Karpas-422 (cell line): ENCODE measurements at regions not wholly inside any gene's neighbourhood (a gene's known extent, or its start where the extent isn't known, plus 50 kb on each side); places are given as distances from the start of the nearest gene placed in this dataset.

ENCODE experiments used
- DNase-seq: peaks from one replicate; pipeline ENCODE4 v3.0.0-alpha.2; 2015
- H2AFZ ChIP-seq: fragments of 200-600 bp; sonication (generic); 2 replicates; pipeline ENCODE4 v1.6.1; 2014; ENCODE audit warnings: antibody characterized with exemption, low read length, mixed read lengths
- H3K27ac ChIP-seq: fragments of 200-600 bp; sonication (generic); 2 replicates; pipeline ENCODE4 v1.5.1; 2014; ENCODE audit warnings: mild to moderate bottlenecking, low read length, moderate library complexity
- H3K27me3 ChIP-seq: fragments of 200-600 bp; sonication (generic); 2 replicates; pipeline ENCODE4 v1.6.1; 2014; ENCODE audit warnings: low read length, mixed read lengths
- H3K36me3 ChIP-seq: fragments of 200-600 bp; sonication (generic); 2 replicates; pipeline ENCODE4 v1.6.1; 2014; ENCODE audit warnings: low read length, mixed read lengths; ENCODE audit not compliant: insufficient read depth
- H3K4me1 ChIP-seq: fragments of 200-600 bp; sonication (generic); 2 replicates; pipeline ENCODE4 v1.6.1; 2014; ENCODE audit warnings: mild to moderate bottlenecking, low read length, mixed read lengths
- H3K4me2 ChIP-seq: fragments of 200-600 bp; sonication (generic); 2 replicates; pipeline ENCODE4 v1.6.1; 2014; ENCODE audit warnings: low read length, low read depth, mild to moderate bottlenecking; ENCODE audit not compliant: poor library complexity, severe bottlenecking
- H3K4me3 ChIP-seq: fragments of 200-600 bp; sonication (generic); 2 replicates; pipeline ENCODE4 v1.5.1; 2014; ENCODE audit warnings: mild to moderate bottlenecking, antibody characterized with exemption, low read length, mixed read lengths
- H3K79me2 ChIP-seq: fragments of 200-600 bp; sonication (generic); 2 replicates; pipeline ENCODE4 v1.6.1; 2014; ENCODE audit warnings: mild to moderate bottlenecking, low read length, mixed read lengths
- H3K9ac ChIP-seq: fragments of 200-600 bp; sonication (generic); 2 replicates; pipeline ENCODE4 v1.6.0; 2014; ENCODE audit warnings: low read length
- H3K9me2 ChIP-seq: fragments of 200-600 bp; sonication (generic), shearing (Covaris generic); replicated peaks from 2 replicates; pipeline ENCODE4 v1.6.0; 2014; ENCODE audit warnings: mild to moderate bottlenecking, low read length, moderate library complexity; ENCODE audit not compliant: insufficient read depth
- H3K9me3 ChIP-seq: fragments of 300-700, 200-600 bp; sonication (generic); 2 replicates; pipeline ENCODE4 v1.6.1; 2014; ENCODE audit warnings: low read length, mixed read lengths
- H4K20me1 ChIP-seq: fragments of 200-600 bp; sonication (generic); 2 replicates; pipeline ENCODE4 v1.6.1; 2014; ENCODE audit warnings: mild to moderate bottlenecking, antibody characterized with exemption, low read length, low read depth; ENCODE audit not compliant: insufficient read depth

DNA sequence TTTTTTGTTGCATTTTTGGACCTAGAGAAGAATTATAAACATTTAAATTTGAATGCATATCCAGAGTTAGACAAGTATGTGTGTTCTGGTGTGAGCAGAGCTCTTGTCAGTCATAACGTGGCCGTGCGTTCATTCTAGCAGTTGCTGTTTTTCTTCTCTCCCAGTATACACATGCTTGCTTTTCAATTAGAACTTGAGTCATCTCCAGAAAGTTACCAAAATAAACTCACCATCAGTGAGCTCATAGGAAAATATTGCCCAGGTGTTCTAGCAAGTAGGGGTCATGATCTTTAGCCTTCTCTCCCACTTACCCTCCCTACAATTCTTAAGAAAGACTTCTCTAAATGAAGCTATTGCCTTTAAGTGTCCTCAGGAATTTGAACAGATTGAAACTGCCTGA is 247.5 kb upstream of the TUT7 start:
- Histone ChIP-seq H3K4me2 (no peak overlapping the region), H2AFZ (no peak overlapping the region), H3K27me3 (no peaks in the 10 kb centered on the region), H3K27ac (no peak overlapping the region), H4K20me1 (no peaks in the 10 kb centered on the region), H3K9me2 (no peaks in the 10 kb centered on the region), H3K4me3 (no peak overlapping the region), H3K36me3 (no peaks in the 10 kb centered on the region), H3K4me1 (no peaks in the 10 kb centered on the region), H3K9ac (no peak overlapping the region), H3K9me3 (no peaks in the 10 kb centered on the region), H3K79me2 (no peaks in the 10 kb centered on the region)
- no peak for DNase-seq

GRCh38 chr9:86600977-86601376 is 246.8 kb upstream of the TUT7 start:
- Histone ChIP-seq H3K27me3 (no peaks in the 10 kb centered on the region), H3K36me3 (no peaks in the 10 kb centered on the region), H3K79me2 (no peaks in the 10 kb centered on the region), H3K9me3 (no peaks in the 10 kb centered on the region), H3K9me2 (no peaks in the 10 kb centered on the region), H3K4me3 (no peak overlapping the region), H3K4me2 (no peak overlapping the region), H3K9ac (no peak overlapping the region), H3K4me1 (no peaks in the 10 kb centered on the region), H3K27ac (no peak overlapping the region), H4K20me1 (no peaks in the 10 kb centered on the region), H2AFZ (no peak overlapping the region)
- no peak for DNase-seq

DNA sequence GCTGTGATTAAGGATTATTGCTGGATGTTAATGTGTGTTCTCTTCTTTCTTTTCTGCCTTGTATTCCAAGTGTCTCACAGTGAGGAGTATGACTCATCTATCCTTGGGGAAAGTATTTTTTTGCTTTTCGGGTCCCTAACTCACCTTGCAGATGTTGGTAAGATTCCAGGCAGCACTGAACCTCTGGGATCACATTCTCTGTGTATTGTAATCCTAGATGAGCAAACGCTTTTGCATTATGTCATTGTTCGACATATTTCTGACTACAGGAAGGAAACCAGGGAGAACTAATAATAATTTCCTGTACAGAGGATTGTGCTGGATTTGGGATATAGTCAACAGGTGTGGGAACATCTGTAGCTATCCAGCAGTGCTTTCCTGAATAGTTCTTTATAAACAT is 246.1 kb upstream of the TUT7 start:
- H3K4me3 ChIP-seq: no peak overlapping the region
- H4K20me1 ChIP-seq: no peaks in the 10 kb centered on the region
- no peak overlapping the region for H3K9ac ChIP-seq
- no peak overlapping the region for H2AFZ ChIP-seq
- H3K9me3 ChIP-seq: no peaks in the 10 kb centered on the region
- no peaks in the 10 kb centered on the region for H3K27me3 ChIP-seq
- no peak for DNase-seq
- no peaks in the 10 kb centered on the region for H3K79me2 ChIP-seq
- H3K27ac ChIP-seq: no peak overlapping the region
- H3K4me1 ChIP-seq: no peaks in the 10 kb centered on the region
- no peak overlapping the region for H3K4me2 ChIP-seq
- H3K9me2 ChIP-seq: no peaks in the 10 kb centered on the region
- H3K36me3 ChIP-seq: no peaks in the 10 kb centered on the region

- no peaks in the 10 kb centered on the region for H3K36me3 ChIP-seq
- H3K9ac ChIP-seq: no peak overlapping the region
- no peaks in the 10 kb centered on the region for H3K79me2 ChIP-seq
- DNase-seq: no peak
- H3K9me3 ChIP-seq: no peaks in the 10 kb centered on the region
- no peaks in the 10 kb centered on the region for H3K9me2 ChIP-seq
- H4K20me1 ChIP-seq: no peaks in the 10 kb centered on the region
- no peaks in the 10 kb centered on the region for H3K4me1 ChIP-seq
- H3K27me3 ChIP-seq: no peaks in the 10 kb centered on the region
- H3K4me2 ChIP-seq: no peak overlapping the region
- no peak overlapping the region for H3K27ac ChIP-seq
- no peak overlapping the region for H3K4me3 ChIP-seq
- no peak overlapping the region for H2AFZ ChIP-seq
These were observed 245.4 kb upstream of the TUT7 start for GRCh38 chr9:86599561-86599960.

- Histone ChIP-seq H3K9me3 (no peaks in the 10 kb centered on the region), H2AFZ (no peak overlapping the region), H3K9me2 (no peaks in the 10 kb centered on the region), H3K27me3 (no peaks in the 10 kb centered on the region), H3K9ac (no peak overlapping the region), H3K36me3 (no peaks in the 10 kb centered on the region), H4K20me1 (no peaks in the 10 kb centered on the region), H3K4me3 (no peak overlapping the region), H3K4me1 (no peaks in the 10 kb centered on the region), H3K79me2 (no peaks in the 10 kb centered on the region), H3K4me2 (no peak overlapping the region), H3K27ac (no peak overlapping the region)
- DNase-seq: no peak
These were observed 244.4 kb upstream of the TUT7 start for GRCh38 chr9:86598411-86599239.

DNA sequence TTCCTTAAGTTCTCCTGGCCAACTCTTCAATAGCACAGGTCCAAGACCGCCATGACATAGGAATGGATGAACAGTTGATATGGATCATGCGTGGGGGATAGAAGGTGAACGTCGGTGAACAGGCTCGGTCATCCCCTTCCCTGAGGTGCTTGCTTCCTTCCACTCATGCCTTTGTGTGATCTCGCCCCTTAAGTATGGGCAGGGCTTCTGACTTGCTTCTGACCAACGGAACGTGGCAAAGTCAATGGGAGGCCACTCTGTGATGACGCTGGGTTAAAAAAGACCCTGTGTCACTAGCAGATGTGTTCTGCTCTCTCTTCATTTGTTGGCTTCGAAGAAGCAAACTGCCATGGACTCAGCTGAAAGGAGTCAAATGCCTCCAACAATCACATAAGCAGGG is 240.5 kb upstream of the TUT7 start:
- Histone ChIP-seq H3K27ac (no peak overlapping the region), H3K79me2 (no peaks in the 10 kb centered on the region), H3K9me2 (no peaks in the 10 kb centered on the region), H3K4me3 (no peak overlapping the region), H3K9me3 (no peaks in the 10 kb centered on the region), H3K36me3 (no peaks in the 10 kb centered on the region), H4K20me1 (no peaks in the 10 kb centered on the region), H3K9ac (no peak overlapping the region), H2AFZ (no peak overlapping the region), H3K27me3 (no peaks in the 10 kb centered on the region), H3K4me1 (no peaks in the 10 kb centered on the region), H3K4me2 (no peak overlapping the region)
- DNase-seq: no peak

- no peaks in the 10 kb centered on the region for H3K36me3 ChIP-seq
- H3K9ac ChIP-seq: no peak overlapping the region
- H3K9me2 ChIP-seq: no peaks in the 10 kb centered on the region
- H4K20me1 ChIP-seq: no peaks in the 10 kb centered on the region
- no peaks in the 10 kb centered on the region for H3K9me3 ChIP-seq
- H3K4me2 ChIP-seq: no peak overlapping the region
- H3K27ac ChIP-seq: no peak overlapping the region
- no peaks in the 10 kb centered on the region for H3K4me1 ChIP-seq
- H3K79me2 ChIP-seq: no peaks in the 10 kb centered on the region
- H3K27me3 ChIP-seq: no peaks in the 10 kb centered on the region
- no peak for DNase-seq
- no peak overlapping the region for H2AFZ ChIP-seq
- no peak overlapping the region for H3K4me3 ChIP-seq
These were observed 237.3 kb upstream of the TUT7 start for GRCh38 chr9:86591472-86591871.

- H4K20me1 ChIP-seq: no peaks in the 10 kb centered on the region
- no peak for DNase-seq
- no peaks in the 10 kb centered on the region for H3K9me2 ChIP-seq
- no peaks in the 10 kb centered on the region for H3K4me1 ChIP-seq
- H2AFZ ChIP-seq: no peak overlapping the region
- H3K9me3 ChIP-seq: no peaks in the 10 kb centered on the region
- no peak overlapping the region for H3K4me2 ChIP-seq
- H3K36me3 ChIP-seq: no peaks in the 10 kb centered on the region
- H3K27ac ChIP-seq: no peak overlapping the region
- no peaks in the 10 kb centered on the region for H3K79me2 ChIP-seq
- H3K9ac ChIP-seq: no peak overlapping the region
- no peaks in the 10 kb centered on the region for H3K27me3 ChIP-seq
- no peak overlapping the region for H3K4me3 ChIP-seq
These were observed 235.5 kb upstream of the TUT7 start for GRCh38 chr9:86589730-86590129.
